HFF-Myc (cell line): ENCODE measurements at regions not wholly inside any gene's neighbourhood (a gene's known extent, or its start where the extent isn't known, plus 50 kb on each side); places are given as distances from the start of the nearest gene placed in this dataset.
"Not testable (repeated sequence)": the region's sequence is repeated elsewhere in the genome, so short reads cannot be mapped to it uniquely, and the experiment has no call there.

Source experiments
- DNase-seq: peaks from one replicate; pipeline ENCODE4 v3.0.0-alpha.2; 2011; ENCODE audit warnings: low read depth; ENCODE audit errors: extremely low read depth
- H3K4me3 ChIP-seq: replicated peaks from 2 replicates; pipeline ENCODE4 v1.5.1; 2011; ENCODE audit warnings: low read depth, mild to moderate bottlenecking, control low read depth, low read length
- CTCF ChIP-seq: IDR thresholded peaks from 2 replicates; pipeline ENCODE4 v1.5.1; 2012; ENCODE audit warnings: mild to moderate bottlenecking, low read depth, low read length, control low read depth; ENCODE audit errors: missing control alignments

- no peak overlapping the region for H3K4me3 ChIP-seq
- DNase-seq, result no peak
- no peak for TF ChIP-seq CTCF
Measured at GRCh38 chr14:89507521-89507920, 90.5 kb upstream of the FOXN3 start.

- H3K4me3 ChIP-seq, DNase-seq: not testable (repeated sequence)
Measured at GRCh38 chr14:89506891-89507452, 89.9 kb upstream of the FOXN3 start.

- H3K4me3 ChIP-seq, result no peak overlapping the region
- no peak for DNase-seq
- no peak for TF ChIP-seq CTCF
Measured at GRCh38 chr14:89504602-89505313, 87.7 kb upstream of the FOXN3 start.

GRCh38 chr14:89504091-89504490 is 87.1 kb upstream of the FOXN3 start:
- H3K4me3 ChIP-seq, result no peak overlapping the region
- DNase-seq, result no peak
- TF ChIP-seq CTCF, result no peak

GRCh38 chr14:89503431-89503996 is 86.5 kb upstream of the FOXN3 start:
- no peak overlapping the region for H3K4me3 ChIP-seq
- no peak for TF ChIP-seq CTCF
- DNase-seq, result no peak

- TF ChIP-seq CTCF, result no peak
- DNase-seq, result no peak
- H3K4me3 ChIP-seq, result no peak overlapping the region
Measured at GRCh38 chr14:89502966-89503365, 85.9 kb upstream of the FOXN3 start.

- no peak overlapping the region for H3K4me3 ChIP-seq
- no peak for DNase-seq
- no peak for TF ChIP-seq CTCF
Measured at GRCh38 chr14:89501381-89501780, 84.3 kb upstream of the FOXN3 start.
